ENCODE measurements at regions not wholly inside any gene's neighbourhood (a gene's known extent, or its start where the extent isn't known, plus 50 kb on each side); places are given as distances from the start of the nearest gene placed in this dataset.

- no peaks in the 10 kb centered on the region for H3K9me3 ChIP-seq
- H3K36me3 ChIP-seq, result no peaks in the 10 kb centered on the region
- TF ChIP-seq CTCF (IDR thresholded peaks at IDR 0.05), result no peak
- no peak for TF ChIP-seq EP300 (IDR thresholded peaks at IDR 0.05)
- no peak for TF ChIP-seq POLR2A (IDR thresholded peaks at IDR 0.05)
- H3K27ac ChIP-seq, result no peak overlapping the region
- no peak for DNase-seq (ENCODE audit: low spot score in 2 of 2)
- H3K4me3 ChIP-seq, result no peak overlapping the region
- 72 to 81% methylated on average over 7 of the region's 7 CpGs for WGBS, 2 donors
- H3K27me3 ChIP-seq, result no peaks in the 10 kb centered on the region
- H3K4me1 ChIP-seq, result peaks cover 0 to 5% (median 0%) of the 10 kb centered on the region in 4 donors
Measured at GRCh38 chr13:29911781-29912418, 61.5 kb upstream of the UBL3 start.

GRCh38 chr13:29909975-29910674 lies 59.7 kb upstream of the UBL3 start:
- H3K36me3 ChIP-seq, result no peaks in the 10 kb centered on the region
- WGBS, 2 donors, result 76 to 82% methylated on average over 3 of the region's 3 CpGs
- peaks cover 0 to 12% (median 0%) of the 10 kb centered on the region in 4 donors for H3K4me1 ChIP-seq
- H3K4me3 ChIP-seq, result no peak overlapping the region
- H3K9me3 ChIP-seq, result no peaks in the 10 kb centered on the region
- no peaks in the 10 kb centered on the region for H3K27me3 ChIP-seq
- TF ChIP-seq EP300 (IDR thresholded peaks at IDR 0.05) (no peak), POLR2A (IDR thresholded peaks at IDR 0.05) (no peak), CTCF (IDR thresholded peaks at IDR 0.05) (no peak)
- peak in 1 of 2 donors; percentile 28 for DNase-seq (ENCODE audit: low spot score in 2 of 2)
- H3K27ac ChIP-seq, result no peak overlapping the region

- no peak overlapping the region for H3K4me3 ChIP-seq
- TF ChIP-seq CTCF (IDR thresholded peaks at IDR 0.05), result no peak
- no peak for TF ChIP-seq POLR2A (IDR thresholded peaks at IDR 0.05)
- no peak for TF ChIP-seq EP300 (IDR thresholded peaks at IDR 0.05)
- no peaks in the 10 kb centered on the region for H3K36me3 ChIP-seq
- WGBS, 2 donors, result 72 to 79% methylated on average over 11 of the region's 11 CpGs
- no peak for DNase-seq (ENCODE audit: low spot score in 2 of 2)
- H3K4me1 ChIP-seq, result peaks cover 0 to 12% (median 0%) of the 10 kb centered on the region in 4 donors
- H3K9me3 ChIP-seq, result no peaks in the 10 kb centered on the region
- H3K27me3 ChIP-seq, result no peaks in the 10 kb centered on the region
- no peak overlapping the region for H3K27ac ChIP-seq
Measured at GRCh38 chr13:29909081-29909730, 58.8 kb upstream of the UBL3 start.

- Histone ChIP-seq H3K9me3 (no peaks in the 10 kb centered on the region), H3K4me3 (no peak overlapping the region), H3K27ac (no peak overlapping the region), H3K4me1 (peaks cover 0 to 12% (median 0%) of the 10 kb centered on the region in 4 donors), H3K27me3 (no peaks in the 10 kb centered on the region), H3K36me3 (no peaks in the 10 kb centered on the region)
- TF ChIP-seq POLR2A (IDR thresholded peaks at IDR 0.05) (no peak), EP300 (IDR thresholded peaks at IDR 0.05) (no peak), CTCF (IDR thresholded peaks at IDR 0.05) (no peak)
- peak; percentile 50 to 55 for DNase-seq (ENCODE audit: low spot score in 2 of 2)
- 68 to 72% methylated on average over 8 of the region's 8 CpGs for WGBS, 2 donors
Measured at GRCh38 chr13:29908416-29909080, 58.1 kb upstream of the UBL3 start.

All from tibial nerve (tissue), 4 donors.